HG02870 (cell line): ENCODE measurements at regions not wholly inside any gene's neighbourhood (a gene's known extent, or its start where the extent isn't known, plus 50 kb on each side); places are given as distances from the start of the nearest gene placed in this dataset.
A peak's percentile ranks its signal among the peaks of the same experiment; 100 is the strongest.
"Not testable (repeated sequence)": the region's sequence is repeated elsewhere in the genome, so short reads cannot be mapped to it uniquely, and the experiment has no call there.

Experiments
- ATAC-seq: cut with Tn5 transposase; IDR thresholded peaks from one replicate; pipeline ENCODE4 v1.9.1; 2021; ENCODE audit warnings: mild to moderate bottlenecking, moderate library complexity; ENCODE audit not compliant: unreplicated experiment

- no peak for ATAC-seq
Observed at GRCh38 chr4:158313566-158313965, 103.3 kb downstream of the TMEM144 start.

- no peak for ATAC-seq
Observed at GRCh38 chr4:158314756-158315487, 104.6 kb downstream of the TMEM144 start.

DNA sequence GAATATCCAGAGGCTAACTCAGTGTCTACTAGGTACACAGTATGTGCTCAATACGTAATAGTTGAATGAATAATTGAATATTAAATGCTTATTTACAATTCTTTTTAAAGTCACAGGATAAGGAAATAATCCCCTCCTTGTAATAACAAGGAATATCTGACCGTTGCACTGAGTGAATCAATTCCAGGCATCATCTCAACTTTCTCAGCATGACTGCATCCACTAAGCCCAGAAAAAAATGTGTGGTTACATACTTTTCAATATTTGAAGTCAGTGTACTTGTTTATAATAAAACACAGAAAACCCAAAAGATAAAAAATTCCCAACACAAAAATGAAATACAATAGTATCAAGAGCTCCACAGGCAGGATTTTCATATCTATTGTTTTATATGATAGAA lies 105.4 kb downstream of the TMEM144 start:
- ATAC-seq, result no peak

DNA sequence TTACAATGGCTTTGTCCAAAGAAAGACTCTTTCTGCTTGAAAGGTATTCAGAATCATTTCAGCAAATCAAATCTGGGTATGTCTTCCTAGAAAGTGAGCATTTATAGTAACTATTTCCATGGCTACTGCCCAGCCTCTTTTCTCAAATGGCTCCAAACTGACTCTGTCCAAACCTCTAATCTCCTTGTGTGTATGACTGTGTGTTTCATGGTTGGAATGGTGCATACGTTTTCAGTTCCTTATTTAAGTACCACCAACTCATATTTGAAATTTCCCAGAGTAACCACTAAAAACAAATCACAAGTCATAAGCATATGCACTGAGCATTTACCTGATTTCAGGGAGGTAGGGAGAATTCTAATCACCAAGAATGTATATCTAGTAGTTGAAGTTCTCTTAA lies 106.0 kb downstream of the TMEM144 start:
- peak; percentile 88 for ATAC-seq

DNA sequence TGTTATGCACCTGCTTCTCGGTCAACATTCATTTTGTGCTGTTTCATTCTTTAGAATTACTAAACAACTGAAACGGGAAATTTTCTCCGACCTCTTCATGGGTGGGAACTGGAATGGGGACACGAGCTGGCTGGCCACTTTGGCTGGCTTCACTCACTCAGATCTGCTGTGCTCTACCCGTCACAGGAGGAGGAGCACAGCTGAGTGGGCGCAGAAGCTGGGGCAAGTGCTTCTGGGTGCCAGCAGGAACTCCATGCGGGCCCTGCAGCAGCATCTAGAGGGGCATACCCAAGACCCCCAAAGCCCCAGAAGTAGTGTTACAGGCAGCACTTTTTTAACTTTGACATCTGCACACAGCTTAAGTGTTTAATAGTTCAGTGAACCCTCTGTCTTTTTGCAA lies 109.6 kb downstream of the TMEM144 start:
- ATAC-seq, result no peak

DNA sequence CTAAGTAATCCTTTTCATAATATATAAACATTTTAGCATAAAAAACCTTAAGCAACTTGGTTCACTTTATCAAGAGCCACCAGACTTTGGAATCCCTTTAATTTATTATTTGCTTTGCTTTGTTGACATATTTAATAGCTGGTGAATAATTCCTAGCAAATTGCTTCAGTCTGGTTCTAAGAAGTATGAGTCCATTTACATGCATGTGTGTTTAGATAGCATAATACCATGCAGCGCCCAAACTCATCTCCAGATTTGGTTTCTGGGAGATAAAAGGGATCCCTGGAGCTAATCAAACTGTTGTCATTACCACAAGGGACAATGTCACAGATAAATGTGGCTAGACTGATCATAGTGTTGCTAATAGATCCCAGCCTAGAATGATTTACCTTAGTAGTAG lies 111.8 kb downstream of the TMEM144 start:
- no peak for ATAC-seq

GRCh38 chr4:158327525-158327924 lies 117.2 kb downstream of the TMEM144 start:
- no peak for ATAC-seq

GRCh38 chr4:158331863-158332262 lies 121.6 kb downstream of the TMEM144 start:
- ATAC-seq, result no peak

DNA sequence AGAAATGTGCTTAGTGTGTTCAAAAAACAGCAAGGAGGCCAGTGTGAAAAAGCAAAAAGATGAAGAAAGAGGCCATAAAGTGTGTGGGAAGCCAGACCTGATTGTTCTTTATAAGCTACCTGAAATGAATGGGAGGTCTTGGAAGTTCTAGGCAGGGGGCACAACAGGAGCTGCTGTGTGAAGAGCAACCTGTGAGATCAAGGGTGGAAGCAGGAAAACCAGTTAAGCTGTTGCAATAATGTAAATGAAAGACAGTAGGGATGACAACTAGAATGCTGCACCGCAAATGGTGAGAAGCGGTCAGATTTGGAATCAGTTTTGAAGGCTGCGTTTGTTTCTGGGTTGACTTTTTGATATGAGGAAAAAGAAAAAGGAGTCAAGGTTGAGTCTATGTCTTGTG lies 123.5 kb downstream of the TMEM144 start:
- ATAC-seq, result no peak

DNA sequence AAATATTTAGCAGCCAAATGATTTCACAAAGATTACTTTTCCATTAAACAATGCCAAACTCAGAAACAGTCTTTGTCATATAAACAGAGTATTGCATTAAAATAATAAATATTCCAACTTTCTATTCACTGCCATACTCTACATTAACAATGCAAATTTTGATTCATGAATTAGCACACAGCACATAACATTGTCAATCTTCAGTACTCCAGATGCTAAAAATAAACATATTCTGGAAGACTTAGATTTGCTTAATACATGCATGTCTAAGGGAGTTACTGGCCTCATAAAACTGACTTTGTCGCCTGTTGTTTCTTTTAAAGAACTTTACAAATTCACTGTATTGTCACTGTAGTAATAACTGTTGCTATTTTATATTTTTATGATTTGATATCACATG lies 131.6 kb downstream of the TMEM144 start:
- no peak for ATAC-seq

DNA sequence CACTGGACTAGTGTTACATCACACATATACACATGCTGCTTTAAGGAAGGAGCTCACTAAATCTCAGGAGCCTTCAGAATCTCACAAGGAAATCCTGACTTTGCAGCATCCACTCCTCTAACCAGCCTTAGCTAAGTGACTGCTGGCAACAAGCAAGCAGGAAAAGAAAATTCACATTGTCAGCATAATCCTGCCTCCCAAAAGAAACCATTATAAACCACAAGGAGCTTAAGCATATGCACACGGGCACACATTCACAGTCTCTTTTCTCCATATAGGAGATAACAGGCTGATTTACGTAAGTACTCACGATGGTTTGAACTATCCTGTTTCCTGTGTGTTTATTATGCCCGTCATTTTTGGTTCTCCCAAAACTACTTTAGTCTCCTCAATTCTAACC lies 136.3 kb downstream of the TMEM144 start:
- ATAC-seq, result no peak

DNA sequence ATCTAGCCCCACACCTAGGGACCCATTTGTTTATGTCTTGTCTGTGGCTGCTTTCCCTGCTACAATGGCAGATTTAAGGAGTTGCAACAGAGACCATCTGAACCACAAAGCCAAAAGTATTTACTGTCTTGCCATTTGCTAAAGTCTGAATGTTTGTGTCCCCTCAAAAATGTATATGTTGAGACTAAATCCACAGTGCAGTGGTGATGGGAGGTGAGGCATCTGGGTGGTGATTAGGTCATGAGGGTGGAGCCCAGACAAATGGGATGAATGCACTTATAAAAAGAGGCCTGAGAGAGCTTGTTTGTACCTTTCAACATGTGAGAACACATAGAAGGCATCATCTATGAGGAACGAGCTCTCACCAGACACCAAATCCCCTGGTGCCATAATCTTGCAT lies 137.3 kb downstream of the TMEM144 start:
- ATAC-seq, result no peak

- no peak for ATAC-seq
Observed at GRCh38 chr4:158350161-158350560, 139.9 kb downstream of the TMEM144 start.

DNA sequence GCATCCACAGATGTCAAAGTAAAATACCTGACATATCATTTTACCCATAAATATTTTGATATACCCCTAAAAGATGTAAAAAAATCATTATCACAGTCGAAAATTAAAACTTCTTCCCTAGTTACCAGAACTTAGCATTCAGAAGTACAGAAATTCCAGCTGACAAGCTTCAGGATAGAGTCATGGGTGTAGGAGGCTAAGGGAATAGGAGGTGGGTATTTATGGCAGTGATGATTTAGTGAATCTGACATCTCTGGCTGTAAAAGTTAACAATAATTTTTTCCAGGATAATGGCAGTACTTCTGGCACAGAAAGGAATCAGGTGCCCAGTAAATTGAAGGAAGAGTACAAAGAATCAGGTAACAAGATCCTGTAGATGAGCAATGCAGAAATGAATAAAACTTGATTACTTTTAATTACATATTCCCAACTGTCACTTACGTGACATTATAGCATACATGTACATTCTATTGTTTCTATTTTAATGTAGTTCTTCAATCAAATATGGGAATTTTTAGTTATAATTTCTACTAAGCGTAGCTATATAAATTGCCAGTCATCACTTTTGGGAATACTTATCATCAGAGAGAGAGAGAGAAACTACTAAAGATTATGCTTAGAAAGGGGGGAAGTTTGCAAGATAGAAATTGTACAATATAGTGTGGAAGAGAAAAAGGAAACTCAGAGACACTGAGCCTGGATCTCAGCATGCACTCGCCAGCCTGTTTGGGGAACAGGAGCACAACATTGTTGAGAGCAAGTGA lies 143.4 kb downstream of the TMEM144 start:
- ATAC-seq, result no peak

GRCh38 chr4:158356301-158356700 lies 146.0 kb downstream of the TMEM144 start:
- no peak for ATAC-seq

DNA sequence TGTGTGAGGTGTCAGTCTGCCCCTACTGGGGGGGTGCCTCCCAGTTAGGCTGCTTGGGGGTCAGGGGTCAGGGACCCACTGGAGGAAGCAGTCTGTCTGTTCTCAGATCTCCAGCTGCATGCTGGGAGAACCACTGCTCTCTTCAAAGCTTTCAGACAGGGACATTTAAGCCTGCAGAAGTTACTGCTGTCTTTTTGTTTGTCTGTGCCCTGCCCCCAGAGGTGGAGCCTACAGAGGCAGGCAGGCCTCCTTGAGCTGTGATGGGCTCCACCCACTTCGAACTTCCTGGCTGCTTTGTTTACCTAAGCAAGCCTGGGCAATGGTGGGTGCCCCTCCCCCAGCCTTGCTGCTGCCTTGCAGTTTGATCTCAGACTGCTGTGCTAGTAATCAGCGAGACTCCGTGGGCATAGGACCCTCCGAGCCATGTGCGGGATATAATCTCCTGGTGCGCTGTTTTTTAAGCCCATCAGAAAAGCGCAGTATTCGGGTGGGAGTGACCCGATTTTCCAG lies 153.7 kb upstream of the RXFP1 start:
- not testable (repeated sequence) for ATAC-seq

GRCh38 chr4:158371158-158371557 lies 150.5 kb upstream of the RXFP1 start:
- no peak for ATAC-seq

- no peak for ATAC-seq
Observed at GRCh38 chr4:158374318-158374717, 147.4 kb upstream of the RXFP1 start.

- ATAC-seq, result no peak
Observed at GRCh38 chr4:158376106-158376840, 145.4 kb upstream of the RXFP1 start.

DNA sequence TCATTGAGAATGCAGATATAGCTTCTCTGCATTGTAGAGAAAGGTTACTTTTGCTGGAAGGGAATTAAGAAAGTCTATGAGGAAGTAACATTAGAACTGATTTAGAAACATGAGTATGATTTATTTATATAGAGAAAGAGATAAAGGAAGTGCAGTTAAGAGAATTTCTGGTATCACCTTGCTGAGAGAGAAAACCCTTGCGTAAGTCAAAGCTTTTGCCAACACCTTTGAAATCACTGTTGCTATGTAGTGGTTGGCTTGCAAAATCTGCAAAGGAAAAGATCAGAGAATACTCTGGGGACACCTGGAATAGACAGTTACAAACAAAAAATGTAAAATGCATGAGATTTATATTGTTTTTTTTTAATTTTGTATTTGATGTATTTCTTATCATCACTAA lies 137.3 kb upstream of the RXFP1 start:
- ATAC-seq, result no peak

DNA sequence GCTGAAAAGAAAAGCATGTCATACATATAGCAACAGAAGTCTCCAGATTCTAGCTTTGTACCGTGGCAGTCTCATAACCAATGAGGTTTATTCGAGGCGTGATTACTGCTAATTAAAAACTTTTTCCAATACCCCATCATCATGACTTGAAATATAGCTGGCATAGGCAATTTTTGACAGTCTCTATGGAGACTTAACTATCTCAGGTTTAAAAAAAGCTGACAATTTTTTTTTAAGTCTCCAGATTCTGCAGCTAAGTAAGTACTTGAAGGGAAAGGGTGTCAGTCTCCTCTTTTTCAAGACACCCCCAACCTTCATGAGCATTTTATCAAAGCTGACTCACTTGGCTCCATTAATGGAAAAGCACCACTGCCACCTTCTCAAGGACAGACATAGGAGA lies 126.3 kb upstream of the RXFP1 start:
- no peak for ATAC-seq

GRCh38 chr4:158395889-158396288 lies 125.8 kb upstream of the RXFP1 start:
- ATAC-seq, result no peak
